CD4-positive, alpha-beta T cell treated with Interleukin-2 at 100 ng/mL for 4 hours (primary cell): ENCODE measurements at regions not wholly inside any gene's neighbourhood (a gene's known extent, or its start where the extent isn't known, plus 50 kb on each side); places are given as distances from the start of the nearest gene placed in this dataset.

Experiments
- DNase-seq: peaks from one replicate; pipeline ENCODE4 v3.0.0-alpha.2; 2020; ENCODE audit warnings: low spot score

- DNase-seq = no peak
Measured at GRCh38 chr11:109972939-109973338, 120.3 kb upstream of the ZC3H12C start.

GRCh38 chr11:109973486-109973885, 119.7 kb upstream of the ZC3H12C start:
- no peak for DNase-seq

GRCh38 chr11:109974523-109974922, 118.7 kb upstream of the ZC3H12C start:
- DNase-seq = no peak

DNA sequence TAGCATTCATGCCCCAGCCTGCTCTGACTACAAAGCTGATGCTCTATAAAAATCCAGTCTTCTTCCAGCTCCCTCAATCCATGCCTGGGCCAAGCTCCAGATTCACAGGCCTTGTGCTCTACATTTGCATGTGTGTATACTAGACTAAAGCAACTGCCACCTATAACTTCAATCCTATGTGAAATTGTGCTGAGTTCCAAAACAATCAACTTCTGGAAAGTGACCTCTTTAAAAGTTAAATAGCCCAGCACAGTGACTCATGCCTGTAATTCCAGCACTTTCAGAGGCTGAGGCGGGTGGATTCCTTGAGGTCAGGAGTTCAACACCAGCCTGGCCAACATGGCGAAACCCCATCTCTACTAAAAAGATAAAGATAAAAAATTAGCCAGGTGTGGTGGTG, 114.3 kb upstream of the ZC3H12C start:
- no peak for DNase-seq

- DNase-seq = no peak
Measured at GRCh38 chr11:109981031-109981636, 112.1 kb upstream of the ZC3H12C start.

DNA sequence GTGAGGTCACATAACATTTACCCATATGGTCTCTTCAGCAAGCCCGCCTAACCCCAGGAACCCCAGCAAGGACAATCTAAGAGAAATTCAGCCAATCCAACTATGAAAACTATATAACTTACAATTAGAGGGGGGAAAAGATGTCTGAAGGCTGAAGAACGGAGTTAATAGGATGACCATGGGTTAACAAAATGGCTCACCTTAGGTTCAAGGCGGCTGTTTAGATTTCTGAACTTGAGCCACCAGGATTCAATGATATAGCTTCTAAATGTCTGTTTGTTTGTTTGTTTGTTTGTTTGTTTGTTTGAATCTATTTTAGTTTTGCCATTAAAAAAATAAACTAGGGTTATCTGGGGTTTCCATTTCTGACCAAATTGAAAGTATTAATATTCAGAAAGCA, 109.8 kb upstream of the ZC3H12C start:
- DNase-seq = no peak

GRCh38 chr11:109984634-109985289, 108.4 kb upstream of the ZC3H12C start:
- peak; percentile 4 for DNase-seq

GRCh38 chr11:109986488-109986887, 106.7 kb upstream of the ZC3H12C start:
- no peak for DNase-seq

DNA sequence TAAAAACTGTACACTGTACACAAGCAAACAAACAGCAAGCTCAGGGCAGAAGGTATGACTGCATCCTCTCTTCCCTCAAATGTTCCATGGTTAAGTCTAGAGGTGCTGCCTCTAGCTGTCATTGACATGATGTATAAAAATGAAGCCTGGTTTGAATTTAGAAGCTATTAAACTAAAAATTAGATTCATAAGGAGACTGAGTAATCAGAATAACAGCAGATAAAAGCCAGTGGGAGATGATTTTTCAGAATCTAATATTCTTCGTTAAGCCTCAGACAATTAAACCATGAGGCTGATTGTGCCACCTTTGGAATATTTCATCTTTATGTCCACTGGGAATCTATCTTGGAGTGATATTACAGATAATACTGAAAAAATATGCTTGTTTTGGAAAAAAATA, 101.4 kb upstream of the ZC3H12C start:
- no peak for DNase-seq

DNA sequence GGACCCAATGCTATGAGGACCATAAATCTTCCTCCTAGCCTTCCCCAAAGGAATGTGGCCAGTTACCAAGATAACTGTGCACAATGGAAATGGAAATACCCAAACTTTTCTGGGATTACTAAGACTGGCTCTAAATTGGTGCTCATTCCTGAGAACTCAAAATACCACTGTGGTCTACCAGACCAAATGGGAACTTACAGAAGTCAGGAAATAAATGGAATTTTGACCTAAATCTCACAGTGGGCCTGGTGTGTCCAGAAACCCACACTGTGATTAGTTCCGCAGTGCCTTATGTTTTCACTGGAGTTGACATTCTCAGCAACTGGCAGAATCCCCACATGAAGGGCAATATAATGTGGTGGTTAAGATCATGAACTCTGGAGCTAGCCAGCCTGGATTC, 99.4 kb upstream of the ZC3H12C start:
- no peak for DNase-seq

- no peak for DNase-seq
Measured at GRCh38 chr11:109994907-109995306, 98.3 kb upstream of the ZC3H12C start.

- no peak for DNase-seq
Measured at GRCh38 chr11:109996060-109996459, 97.1 kb upstream of the ZC3H12C start.

- DNase-seq = no peak
Measured at GRCh38 chr11:109998921-109999320, 94.3 kb upstream of the ZC3H12C start.

DNA sequence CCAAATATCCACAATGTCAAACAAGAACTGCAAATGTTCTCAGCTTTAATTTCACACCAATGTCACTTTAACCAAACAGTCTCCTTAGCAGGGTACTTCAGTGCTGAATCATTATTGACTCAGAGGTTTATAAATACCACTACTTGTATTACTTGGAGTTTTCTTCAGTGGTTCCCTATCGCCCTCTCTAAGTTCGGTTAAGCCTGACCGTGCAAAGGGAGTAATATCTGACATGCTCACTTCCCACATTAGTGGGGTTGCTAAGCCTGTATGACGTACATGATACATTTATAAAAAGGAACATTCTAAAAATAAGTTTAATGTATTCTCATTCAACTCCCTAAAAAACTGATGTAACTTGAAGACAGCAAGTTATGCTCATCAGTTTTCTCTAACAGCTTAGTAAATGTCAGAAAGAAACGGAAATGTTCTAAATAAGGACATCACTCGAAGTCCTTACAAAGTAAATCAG, 93.1 kb upstream of the ZC3H12C start:
- no peak for DNase-seq

- DNase-seq = no peak
Measured at GRCh38 chr11:110000850-110001249, 92.3 kb upstream of the ZC3H12C start.

- DNase-seq = no peak
Measured at GRCh38 chr11:110003426-110003825, 89.8 kb upstream of the ZC3H12C start.

- DNase-seq = no peak
Measured at GRCh38 chr11:110011595-110011994, 81.6 kb upstream of the ZC3H12C start.

DNA sequence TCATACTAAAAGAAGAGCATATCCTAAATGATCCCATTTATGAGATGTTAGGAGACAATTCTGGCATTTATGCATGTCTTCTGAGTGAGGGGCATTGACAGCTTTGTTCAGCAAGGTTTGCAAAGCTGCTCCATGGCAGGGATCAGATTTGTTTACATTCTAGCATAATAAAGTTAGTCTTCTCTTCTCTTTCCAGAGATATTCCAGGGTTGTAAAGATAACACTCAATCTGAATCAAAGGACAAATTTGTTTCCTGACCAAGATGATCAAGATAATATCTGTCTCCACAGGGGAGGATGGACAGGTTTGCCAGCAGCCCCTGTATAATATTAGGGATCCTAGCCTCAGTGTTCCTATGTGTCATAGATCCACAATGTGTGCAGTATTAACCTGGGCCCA, 77.5 kb upstream of the ZC3H12C start:
- no peak for DNase-seq

- no peak for DNase-seq
Measured at GRCh38 chr11:110019675-110020074, 73.5 kb upstream of the ZC3H12C start.

DNA sequence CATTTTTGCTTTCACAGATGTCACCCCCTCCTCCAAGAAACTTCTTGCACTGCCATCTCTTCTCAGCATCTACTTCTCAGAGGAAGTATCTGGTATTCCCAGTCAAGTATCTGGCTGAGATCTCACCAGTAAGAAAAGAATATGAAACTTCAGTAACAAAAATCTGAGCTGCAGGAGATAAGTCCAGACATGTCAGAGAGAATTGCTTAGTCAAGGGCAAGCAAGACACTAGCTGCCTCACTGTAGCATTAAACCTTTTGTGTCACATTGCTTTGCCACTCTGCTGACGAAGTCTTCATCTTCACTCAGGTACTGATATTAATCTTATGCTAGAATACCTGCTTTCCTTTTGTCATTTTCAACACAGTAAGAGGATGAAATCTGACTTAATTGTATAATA, 70.6 kb upstream of the ZC3H12C start:
- DNase-seq = no peak

GRCh38 chr11:110023711-110024110, 69.5 kb upstream of the ZC3H12C start:
- no peak for DNase-seq

DNA sequence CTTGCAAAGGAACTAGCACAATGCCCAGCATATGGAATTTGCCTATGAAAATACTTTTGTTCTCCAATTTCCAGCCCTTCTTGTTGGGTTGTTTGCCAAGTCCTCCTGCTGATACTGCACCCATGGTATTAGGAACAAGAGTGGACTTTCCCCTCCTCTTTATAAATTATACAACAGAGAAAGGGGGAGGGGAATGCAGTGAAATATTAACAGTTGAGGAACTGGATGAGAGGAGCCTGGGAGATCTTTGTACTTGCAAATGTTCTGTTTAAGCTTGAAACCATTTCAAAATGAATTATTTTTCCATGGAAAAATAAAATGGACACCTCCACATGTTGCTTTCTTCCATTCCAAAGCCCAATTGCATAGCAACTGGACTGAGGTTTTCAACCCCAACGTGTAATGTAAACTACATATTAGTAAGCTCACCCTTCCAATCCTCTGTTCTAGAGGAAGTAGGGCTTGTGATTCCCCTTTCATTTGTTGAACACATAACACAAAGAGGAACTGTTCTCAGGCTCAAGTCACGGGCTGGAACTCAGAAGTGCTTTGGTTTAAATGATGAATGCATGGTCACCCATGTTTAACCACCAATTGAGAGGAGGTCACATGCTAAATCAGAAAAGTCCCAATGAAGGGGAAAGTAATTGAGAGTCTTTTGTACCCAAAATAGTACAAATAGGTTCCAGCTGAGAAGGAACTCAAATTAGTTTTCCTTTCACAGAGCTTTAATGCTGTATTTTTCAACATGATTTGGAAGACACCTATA, 66.2 kb upstream of the ZC3H12C start:
- DNase-seq = peak; percentile 5
